ENCODE measurements at regions not wholly inside any gene's neighbourhood (a gene's known extent, or its start where the extent isn't known, plus 50 kb on each side); places are given as distances from the start of the nearest gene placed in this dataset.

DNA sequence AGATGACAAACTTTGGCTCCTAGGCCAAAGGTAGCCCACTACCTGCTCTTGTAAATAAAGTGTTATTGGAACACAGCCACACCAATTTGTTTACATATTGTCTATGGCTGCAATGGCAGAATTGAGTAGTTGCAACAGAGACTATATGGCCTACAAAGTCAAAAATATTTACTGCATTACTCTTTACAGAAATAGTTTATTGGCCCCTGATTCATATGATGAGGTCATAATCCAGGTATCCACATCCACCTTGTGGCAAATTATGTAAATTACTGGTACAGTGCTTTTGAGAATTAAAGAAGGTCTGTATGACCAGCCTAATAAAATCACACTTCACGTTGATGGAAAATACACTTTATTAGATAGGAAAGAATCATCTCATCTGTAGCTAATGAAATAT, 337.0 kb upstream of the DDX53 start:
- no peaks in the 10 kb centered on the region for H3K79me1 ChIP-seq (ENCODE audit: low read depth, low read length)
- no peak overlapping the region for H3K23ac ChIP-seq (ENCODE audit: low read depth, low read length, poor library complexity)
- H3K18ac ChIP-seq (ENCODE audit: low read length): no peak overlapping the region
- H2AFZ ChIP-seq (ENCODE audit: low read length): no peak overlapping the region
- H2BK15ac ChIP-seq (ENCODE audit: low read length): no peak overlapping the region
- H3K4me2 ChIP-seq (ENCODE audit: insufficient read depth, low read length, poor library complexity, severe bottlenecking): no peak overlapping the region
- no peak overlapping the region for H3K27ac ChIP-seq (replicated peaks; ENCODE audit: low read length)
- WGBS, 2 donors (ENCODE audit: extremely low coverage in 2 of 2, insufficient read length in 2 of 2, insufficient replicate concordance in 1 of 2): no CpG with 5 or more reads among the region's 1 CpG
- no peak overlapping the region for H2BK120ac ChIP-seq (ENCODE audit: low read depth, low read length)
- H3K27me3 ChIP-seq (ENCODE audit: control insufficient read depth in 3 of 3, insufficient read depth in 3 of 3, low read depth in 1 of 3, low read length in 3 of 3): no peaks in the 10 kb centered on the region
- H3K4ac ChIP-seq (ENCODE audit: low read length): no peak overlapping the region
- H2AK5ac ChIP-seq (ENCODE audit: low read depth, low read length): no peak overlapping the region
- H4K8ac ChIP-seq (ENCODE audit: low read depth, low read length): no peak overlapping the region
- no peaks in the 10 kb centered on the region for H3K9me3 ChIP-seq (replicated peaks in 1 of 2; ENCODE audit: control insufficient read depth in 2 of 2, insufficient read depth in 1 of 2, low read depth in 1 of 2, low read length in 2 of 2)
- H3K14ac ChIP-seq (ENCODE audit: low read length): no peak overlapping the region
- H2BK12ac ChIP-seq (ENCODE audit: low read length): no peak overlapping the region
- H3K9ac ChIP-seq (ENCODE audit: low read depth, low read length, poor library complexity): no peak overlapping the region
- no peak overlapping the region for H3K4me3 ChIP-seq (ENCODE audit: low read length in 2 of 2)
- H3K4me1 ChIP-seq (ENCODE audit: control insufficient read depth in 2 of 2, insufficient read depth in 1 of 2, low read depth in 1 of 2, low read length in 2 of 2): no peaks in the 10 kb centered on the region
- no peaks in the 10 kb centered on the region for H3K36me3 ChIP-seq (replicated peaks in 1 of 2; ENCODE audit: control insufficient read depth in 2 of 2, insufficient read depth in 2 of 2, low read length in 2 of 2)
- no peak overlapping the region for H2BK5ac ChIP-seq (ENCODE audit: low read length)
- H4K91ac ChIP-seq (ENCODE audit: low read depth, low read length, poor library complexity): no peak overlapping the region
- DNase-seq (ENCODE audit: low spot score): no peak

DNA sequence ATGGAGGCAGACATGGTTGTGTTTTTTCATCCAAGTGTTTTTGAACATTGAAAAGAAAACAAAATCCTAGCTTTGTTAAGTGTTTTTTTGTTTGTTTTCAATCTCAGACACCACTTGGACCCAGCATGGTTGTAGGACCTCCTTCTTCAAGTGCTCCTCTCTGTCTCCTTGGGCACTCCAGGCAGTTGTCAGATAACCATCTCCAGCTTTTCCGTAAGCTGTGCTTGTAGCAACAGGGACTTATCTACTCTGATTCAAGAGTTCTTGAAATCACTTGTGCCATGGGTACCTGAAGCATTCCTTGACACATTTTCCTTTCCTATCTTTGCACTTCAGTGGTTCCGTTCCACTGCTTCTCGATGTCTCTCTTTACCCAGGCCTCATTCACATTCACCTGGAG, 334.9 kb upstream of the DDX53 start:
- Histone ChIP-seq H3K79me1 (ENCODE audit: low read depth, low read length) (no peaks in the 10 kb centered on the region), H2BK5ac (ENCODE audit: low read length) (no peak overlapping the region), H3K18ac (ENCODE audit: low read length) (no peak overlapping the region), H3K9ac (ENCODE audit: low read depth, low read length, poor library complexity) (no peak overlapping the region), H3K4me3 (ENCODE audit: low read length in 2 of 2) (no peak overlapping the region), H3K4me2 (ENCODE audit: insufficient read depth, low read length, poor library complexity, severe bottlenecking) (no peak overlapping the region), H2AK5ac (ENCODE audit: low read depth, low read length) (no peak overlapping the region), H2BK12ac (ENCODE audit: low read length) (no peak overlapping the region), H4K91ac (ENCODE audit: low read depth, low read length, poor library complexity) (no peak overlapping the region), H4K8ac (ENCODE audit: low read depth, low read length) (no peak overlapping the region), H3K14ac (ENCODE audit: low read length) (no peak overlapping the region), H3K36me3 (replicated peaks in 1 of 2; ENCODE audit: control insufficient read depth in 2 of 2, insufficient read depth in 2 of 2, low read length in 2 of 2) (no peaks in the 10 kb centered on the region), H3K9me3 (replicated peaks in 1 of 2; ENCODE audit: control insufficient read depth in 2 of 2, insufficient read depth in 1 of 2, low read depth in 1 of 2, low read length in 2 of 2) (no peaks in the 10 kb centered on the region), H3K27ac (replicated peaks; ENCODE audit: low read length) (no peak overlapping the region), H3K4me1 (ENCODE audit: control insufficient read depth in 2 of 2, insufficient read depth in 1 of 2, low read depth in 1 of 2, low read length in 2 of 2) (no peaks in the 10 kb centered on the region), H3K27me3 (ENCODE audit: control insufficient read depth in 3 of 3, insufficient read depth in 3 of 3, low read depth in 1 of 3, low read length in 3 of 3) (no peaks in the 10 kb centered on the region), H3K4ac (ENCODE audit: low read length) (no peak overlapping the region), H2AFZ (ENCODE audit: low read length) (no peak overlapping the region), H2BK15ac (ENCODE audit: low read length) (no peak overlapping the region), H2BK120ac (ENCODE audit: low read depth, low read length) (no peak overlapping the region), H3K23ac (ENCODE audit: low read depth, low read length, poor library complexity) (no peak overlapping the region)
- no CpG with 5 or more reads among the region's 3 CpGs for WGBS, 2 donors (ENCODE audit: extremely low coverage in 2 of 2, insufficient read length in 2 of 2, insufficient replicate concordance in 1 of 2)
- no peak for DNase-seq (ENCODE audit: low spot score)

DNA sequence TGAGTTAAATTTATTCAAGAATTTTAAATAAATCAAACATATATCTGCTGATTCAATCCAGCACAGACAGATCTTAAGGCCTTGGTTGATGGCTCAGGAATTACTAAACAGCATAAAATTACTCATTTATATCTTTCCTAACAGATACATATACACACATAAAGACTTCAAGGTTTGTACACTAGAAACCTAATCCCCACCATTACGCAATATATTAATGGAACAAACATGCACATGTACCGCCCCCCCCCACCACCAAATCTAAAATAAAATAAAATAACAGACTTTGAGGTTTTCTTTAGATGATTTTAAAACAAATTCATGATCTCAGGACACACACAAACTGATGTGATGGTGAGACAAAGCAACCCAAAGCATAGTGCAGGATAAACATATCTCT, 333.9 kb upstream of the DDX53 start:
- Histone ChIP-seq H3K14ac (ENCODE audit: low read length) (no peak overlapping the region), H3K79me1 (ENCODE audit: low read depth, low read length) (no peaks in the 10 kb centered on the region), H2AFZ (ENCODE audit: low read length) (no peak overlapping the region), H3K9ac (ENCODE audit: low read depth, low read length, poor library complexity) (no peak overlapping the region), H2BK5ac (ENCODE audit: low read length) (no peak overlapping the region), H3K18ac (ENCODE audit: low read length) (no peak overlapping the region), H4K91ac (ENCODE audit: low read depth, low read length, poor library complexity) (no peak overlapping the region), H2BK120ac (ENCODE audit: low read depth, low read length) (no peak overlapping the region), H2BK12ac (ENCODE audit: low read length) (no peak overlapping the region), H4K8ac (ENCODE audit: low read depth, low read length) (no peak overlapping the region), H3K23ac (ENCODE audit: low read depth, low read length, poor library complexity) (no peak overlapping the region), H3K4me1 (ENCODE audit: control insufficient read depth in 2 of 2, insufficient read depth in 1 of 2, low read depth in 1 of 2, low read length in 2 of 2) (no peaks in the 10 kb centered on the region), H2BK15ac (ENCODE audit: low read length) (no peak overlapping the region), H3K9me3 (replicated peaks in 1 of 2; ENCODE audit: control insufficient read depth in 2 of 2, insufficient read depth in 1 of 2, low read depth in 1 of 2, low read length in 2 of 2) (no peaks in the 10 kb centered on the region), H3K27me3 (ENCODE audit: control insufficient read depth in 3 of 3, insufficient read depth in 3 of 3, low read depth in 1 of 3, low read length in 3 of 3) (no peaks in the 10 kb centered on the region), H3K4me2 (ENCODE audit: insufficient read depth, low read length, poor library complexity, severe bottlenecking) (no peak overlapping the region), H2AK5ac (ENCODE audit: low read depth, low read length) (no peak overlapping the region), H3K4ac (ENCODE audit: low read length) (no peak overlapping the region), H3K4me3 (ENCODE audit: low read length in 2 of 2) (no peak overlapping the region), H3K36me3 (replicated peaks in 1 of 2; ENCODE audit: control insufficient read depth in 2 of 2, insufficient read depth in 2 of 2, low read length in 2 of 2) (no peaks in the 10 kb centered on the region), H3K27ac (replicated peaks; ENCODE audit: low read length) (no peak overlapping the region)
- 100% methylated on average over 1 of the region's 2 CpGs; no CpG with 5 or more reads in 1 of the 2 donors for whole genome bisulfite sequencing, 2 donors (ENCODE audit: extremely low coverage in 2 of 2, insufficient read length in 2 of 2, insufficient replicate concordance in 1 of 2)
- DNase-seq (ENCODE audit: low spot score): no peak

DNA sequence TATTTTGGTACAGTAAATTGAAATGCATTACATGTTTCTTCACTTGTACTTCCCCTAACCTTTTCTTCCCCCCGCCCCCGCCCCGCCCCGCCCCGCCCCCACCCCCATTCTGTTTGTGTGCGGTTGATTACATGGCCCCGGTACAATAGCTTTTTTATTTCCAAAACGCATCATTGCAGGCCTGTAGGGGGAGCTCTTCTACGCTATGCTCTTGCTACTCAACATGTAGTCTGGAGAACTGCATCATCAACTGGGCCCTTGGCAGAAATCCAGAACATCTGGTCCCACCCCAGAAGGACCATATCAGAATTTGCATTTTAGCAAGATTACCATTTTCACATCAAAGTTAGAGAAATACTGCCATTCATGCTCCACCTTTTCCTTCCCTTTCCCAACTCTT, 333.3 kb upstream of the DDX53 start:
- Histone ChIP-seq H2BK12ac (ENCODE audit: low read length) (no peak overlapping the region), H2BK15ac (ENCODE audit: low read length) (no peak overlapping the region), H3K4me2 (ENCODE audit: insufficient read depth, low read length, poor library complexity, severe bottlenecking) (no peak overlapping the region), H3K36me3 (replicated peaks in 1 of 2; ENCODE audit: control insufficient read depth in 2 of 2, insufficient read depth in 2 of 2, low read length in 2 of 2) (no peaks in the 10 kb centered on the region), H3K23ac (ENCODE audit: low read depth, low read length, poor library complexity) (no peak overlapping the region), H2AFZ (ENCODE audit: low read length) (no peak overlapping the region), H3K14ac (ENCODE audit: low read length) (no peak overlapping the region), H3K27me3 (ENCODE audit: control insufficient read depth in 3 of 3, insufficient read depth in 3 of 3, low read depth in 1 of 3, low read length in 3 of 3) (no peaks in the 10 kb centered on the region), H2BK5ac (ENCODE audit: low read length) (no peak overlapping the region), H2BK120ac (ENCODE audit: low read depth, low read length) (no peak overlapping the region), H3K9ac (ENCODE audit: low read depth, low read length, poor library complexity) (no peak overlapping the region), H3K4ac (ENCODE audit: low read length) (no peak overlapping the region), H3K4me3 (ENCODE audit: low read length in 2 of 2) (no peak overlapping the region), H3K9me3 (replicated peaks in 1 of 2; ENCODE audit: control insufficient read depth in 2 of 2, insufficient read depth in 1 of 2, low read depth in 1 of 2, low read length in 2 of 2) (no peaks in the 10 kb centered on the region), H3K27ac (replicated peaks; ENCODE audit: low read length) (no peak overlapping the region), H3K4me1 (ENCODE audit: control insufficient read depth in 2 of 2, insufficient read depth in 1 of 2, low read depth in 1 of 2, low read length in 2 of 2) (no peaks in the 10 kb centered on the region), H2AK5ac (ENCODE audit: low read depth, low read length) (no peak overlapping the region), H4K91ac (ENCODE audit: low read depth, low read length, poor library complexity) (no peak overlapping the region), H4K8ac (ENCODE audit: low read depth, low read length) (no peak overlapping the region), H3K79me1 (ENCODE audit: low read depth, low read length) (no peaks in the 10 kb centered on the region), H3K18ac (ENCODE audit: low read length) (no peak overlapping the region)
- no CpG with 5 or more reads among the region's 9 CpGs for WGBS, 2 donors (ENCODE audit: extremely low coverage in 2 of 2, insufficient read length in 2 of 2, insufficient replicate concordance in 1 of 2)
- DNase-seq (ENCODE audit: low spot score): no peak

Measured in neuronal stem cell (in vitro differentiated cells).